ENCODE measurements at regions not wholly inside any gene's neighbourhood (a gene's known extent, or its start where the extent isn't known, plus 50 kb on each side); places are given as distances from the start of the nearest gene placed in this dataset.
"Not testable (repeated sequence)": the region's sequence is repeated elsewhere in the genome, so short reads cannot be mapped to it uniquely, and the experiment has no call there.

DNA sequence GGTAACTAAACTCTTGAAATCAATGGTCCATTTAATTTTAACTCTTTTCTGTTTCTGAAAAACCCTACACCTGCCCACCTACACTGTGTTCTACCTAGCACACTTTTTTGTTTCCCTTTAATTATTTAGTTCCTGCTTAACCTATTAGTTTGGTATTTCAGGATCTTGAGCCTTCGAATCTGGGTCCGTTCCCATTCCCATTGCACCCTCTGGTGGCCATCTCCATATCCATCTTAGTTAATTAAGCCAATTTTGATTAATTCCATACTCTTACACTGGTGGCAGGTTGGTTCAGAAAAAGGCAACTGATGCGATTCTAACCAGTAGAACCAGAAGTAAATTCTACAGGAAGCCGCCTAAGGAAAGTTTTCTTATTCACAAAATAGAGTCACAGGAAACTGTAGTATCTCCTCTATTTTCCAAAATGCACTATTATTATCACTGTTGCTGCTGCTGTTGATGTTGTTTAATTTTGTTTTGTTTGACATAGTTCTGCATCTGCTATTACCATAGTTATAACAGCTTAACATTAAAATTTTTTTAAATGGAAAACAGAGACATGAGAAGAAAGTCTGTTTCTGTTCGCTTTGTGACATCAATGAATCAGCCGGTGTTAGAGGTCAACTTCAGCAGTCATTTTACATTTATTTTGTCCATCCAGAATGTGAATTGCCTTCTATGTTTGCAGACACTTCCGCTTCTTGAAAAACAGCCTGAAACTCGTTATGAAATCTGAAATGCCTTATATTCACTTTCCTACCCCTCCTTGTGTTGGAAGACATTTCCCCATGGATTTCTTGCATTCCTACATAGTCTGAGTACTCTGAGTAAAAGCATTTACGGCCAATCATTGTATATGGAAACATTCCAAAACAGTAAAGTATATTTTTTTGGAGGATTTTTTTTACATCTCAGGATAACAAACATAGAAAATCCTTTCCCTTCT lies 115.5 kb upstream of the NCAM2 start:
- no peak for DNase-seq

DNA sequence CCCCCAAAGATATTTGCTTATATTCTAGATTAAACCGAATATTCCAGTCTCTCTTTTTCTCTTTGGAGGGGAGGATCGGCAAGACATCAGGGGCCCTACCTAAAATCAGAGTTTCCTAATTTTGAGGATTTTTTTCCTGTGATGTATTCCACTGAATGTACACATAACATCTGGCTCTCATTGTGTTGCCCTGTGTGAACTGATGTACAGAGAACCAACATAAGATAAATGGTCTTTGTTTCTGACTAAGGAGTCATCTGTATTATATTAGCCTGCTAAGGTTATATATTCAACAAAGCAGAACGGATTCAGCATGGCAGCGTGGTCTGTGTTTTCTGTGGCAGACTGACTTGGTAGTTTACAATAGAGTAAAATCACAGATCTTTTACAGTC lies 114.8 kb upstream of the NCAM2 start:
- DNase-seq = no peak

DNA sequence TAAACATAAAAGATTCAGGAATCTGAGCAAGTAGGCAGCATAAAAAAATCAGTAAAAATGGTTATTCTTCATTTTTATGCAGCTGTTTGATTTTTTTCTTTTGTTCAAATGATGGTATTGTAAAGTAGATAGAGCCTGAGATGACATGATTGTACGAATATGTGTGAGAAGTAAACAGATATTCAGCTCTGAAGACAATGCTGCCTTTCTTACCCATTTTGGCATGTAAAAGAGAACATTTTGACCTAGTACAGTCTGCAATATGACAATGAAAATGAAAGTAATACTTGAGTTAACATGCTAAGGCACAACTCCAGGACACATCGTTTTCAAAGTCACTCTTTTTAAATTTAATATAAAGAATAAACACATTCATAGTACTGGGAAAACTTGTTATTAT lies 95.7 kb upstream of the NCAM2 start:
- DNase-seq = no peak

DNA sequence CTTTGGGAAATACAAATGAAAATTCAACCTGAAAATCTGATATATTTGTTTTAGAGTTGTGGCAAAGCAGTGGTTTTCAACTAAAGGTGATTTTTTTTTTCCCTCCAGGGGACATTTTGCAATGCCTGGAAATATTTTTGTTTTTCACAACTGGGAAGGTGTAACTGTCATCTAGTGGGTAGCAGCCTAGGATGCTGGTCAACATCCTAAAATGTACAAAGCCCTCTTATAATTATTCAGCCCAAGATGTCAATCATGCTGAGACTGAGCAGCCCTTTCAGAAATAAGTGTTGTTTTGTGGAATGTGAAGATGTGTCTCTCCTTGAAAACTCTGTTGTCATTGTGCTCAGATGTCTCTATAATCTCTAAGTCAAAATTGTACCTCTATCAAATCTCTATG lies 95.2 kb upstream of the NCAM2 start:
- no peak for DNase-seq

DNA sequence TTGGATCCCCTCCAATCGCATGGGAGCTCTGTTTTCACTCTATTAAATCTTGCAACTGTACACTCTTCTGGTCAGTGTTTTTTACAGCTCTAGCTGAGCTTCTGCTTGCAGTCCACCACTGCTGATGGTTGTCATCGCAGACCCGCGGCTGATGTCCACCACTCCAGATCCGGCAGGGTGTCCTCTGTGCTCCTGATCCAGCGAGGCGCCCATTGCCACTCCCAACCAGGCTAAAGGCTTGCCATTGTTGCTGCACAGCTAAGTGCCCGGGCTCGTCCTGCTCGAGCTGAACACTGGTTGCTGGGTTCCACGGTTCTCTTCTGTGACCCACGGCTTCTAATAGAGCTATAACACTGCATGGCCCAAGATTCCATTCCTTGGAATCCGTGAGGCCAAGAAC lies 70.7 kb upstream of the NCAM2 start:
- not testable (repeated sequence) for DNase-seq

DNA sequence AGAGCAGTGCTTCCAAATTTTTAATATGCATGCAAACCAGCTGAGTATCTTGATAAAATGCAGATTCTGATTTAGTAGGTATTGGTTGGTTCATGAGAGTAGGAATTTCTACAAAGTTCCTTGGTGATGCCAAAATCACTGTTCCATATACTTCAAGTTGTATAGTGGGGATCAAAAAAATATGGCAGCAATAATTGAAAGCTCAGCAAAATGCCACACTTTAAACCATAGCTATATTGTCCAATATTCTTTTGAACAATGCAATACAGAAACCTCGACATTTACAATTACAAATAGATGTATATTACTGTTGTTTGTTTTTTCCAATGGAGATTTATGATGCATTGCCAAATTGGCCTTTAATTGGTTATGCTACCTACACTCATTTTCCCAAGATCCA lies 55.7 kb upstream of the NCAM2 start:
- DNase-seq = no peak

DNA sequence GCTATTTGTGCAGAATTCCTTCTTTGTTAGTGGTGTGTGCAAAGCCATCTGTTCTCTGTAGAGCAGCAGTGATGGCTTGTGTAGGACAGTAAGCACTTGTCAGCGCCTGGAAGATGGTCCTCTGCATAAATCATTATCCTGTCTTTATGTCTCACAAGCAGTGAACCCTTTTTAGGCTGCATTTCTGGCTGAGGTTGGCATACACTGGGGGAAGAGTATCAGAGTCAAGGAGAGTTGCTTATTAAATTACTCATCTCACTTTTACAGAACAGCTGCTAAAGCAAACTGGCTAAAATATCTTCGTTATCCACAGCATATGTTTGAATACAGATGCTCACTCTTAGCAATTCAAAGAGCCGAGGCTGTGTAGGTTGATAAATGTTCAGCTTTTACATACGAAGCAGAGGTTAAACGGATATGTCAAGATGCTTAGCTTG lies 54.6 kb upstream of the NCAM2 start:
- no peak for DNase-seq

DNA sequence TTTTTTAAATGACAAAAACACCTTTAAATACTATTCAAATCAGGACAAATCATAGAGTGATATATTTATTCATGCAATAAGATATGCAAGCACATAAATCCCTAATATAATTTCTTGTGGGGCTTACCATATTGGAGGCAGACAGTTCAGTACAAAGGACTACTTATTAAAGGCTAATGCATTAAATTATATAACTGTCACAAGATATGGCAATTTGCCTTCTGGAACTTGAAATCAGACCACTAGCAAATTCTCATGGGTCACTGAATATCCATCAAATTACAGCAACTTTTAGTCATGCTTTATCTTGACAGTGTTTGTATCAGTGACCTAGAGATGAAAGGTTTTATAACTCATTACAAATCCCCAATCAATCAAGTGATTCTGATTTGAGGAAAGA lies 54.1 kb upstream of the NCAM2 start:
- DNase-seq = no peak

DNA sequence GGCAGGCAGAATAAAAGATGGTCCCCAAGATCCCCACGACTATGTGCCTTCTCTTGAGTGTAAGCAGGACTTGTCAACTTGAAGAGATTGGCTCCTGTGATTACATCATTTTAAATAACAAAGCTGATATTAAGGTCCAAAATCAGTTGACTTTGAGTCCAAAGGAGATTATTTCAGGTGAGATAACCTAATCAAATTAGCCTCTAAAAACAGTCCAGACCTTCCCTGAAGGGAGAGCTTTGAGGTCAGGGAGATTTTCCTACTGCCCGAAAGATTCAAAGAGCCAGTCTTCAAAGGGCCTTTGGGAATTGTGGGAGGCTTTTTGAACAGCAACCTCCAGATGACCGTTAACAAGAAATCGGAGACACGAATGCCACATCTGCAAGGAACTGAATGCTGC lies 51.5 kb upstream of the NCAM2 start:
- DNase-seq = no peak

Data from stimulated activated CD4-positive, alpha-beta T cell treated with anti-CD3 and anti-CD28 coated beads, Interleukin-4, amount 100 ng/mL, for 4 hours (primary cell).